Keratinocyte (primary cell): ENCODE measurements at regions not wholly inside any gene's neighbourhood (a gene's known extent, or its start where the extent isn't known, plus 50 kb on each side); places are given as distances from the start of the nearest gene placed in this dataset.

Source experiments
- EZH2 ChIP-seq: IDR thresholded peaks from one replicate; pipeline ENCODE4 v1.6.1; 2012; ENCODE audit warnings: inconsistent platforms, mild to moderate bottlenecking, low read length, moderate library complexity
- TF ChIP-seq, protein P1 (sequence below), 3 experiments: IDR thresholded peaks in 1 of 3; conservative IDR thresholded peaks in 1 of 3; optimal IDR thresholded peaks in 1 of 3; 2 replicates in 2 of 3; 3 replicates in 1 of 3; pipeline versions ENCODE3 to v1.5.1; 2011; ENCODE audit warnings: low read length in 3 of 3, mild to moderate bottlenecking in 3 of 3, moderate library complexity in 2 of 3, control low read depth in 1 of 3, inconsistent platforms in 1 of 3; ENCODE audit not compliant: insufficient read depth in 2 of 3; ENCODE audit errors: extremely low read depth in 1 of 3

- TF ChIP-seq, protein P1, sequence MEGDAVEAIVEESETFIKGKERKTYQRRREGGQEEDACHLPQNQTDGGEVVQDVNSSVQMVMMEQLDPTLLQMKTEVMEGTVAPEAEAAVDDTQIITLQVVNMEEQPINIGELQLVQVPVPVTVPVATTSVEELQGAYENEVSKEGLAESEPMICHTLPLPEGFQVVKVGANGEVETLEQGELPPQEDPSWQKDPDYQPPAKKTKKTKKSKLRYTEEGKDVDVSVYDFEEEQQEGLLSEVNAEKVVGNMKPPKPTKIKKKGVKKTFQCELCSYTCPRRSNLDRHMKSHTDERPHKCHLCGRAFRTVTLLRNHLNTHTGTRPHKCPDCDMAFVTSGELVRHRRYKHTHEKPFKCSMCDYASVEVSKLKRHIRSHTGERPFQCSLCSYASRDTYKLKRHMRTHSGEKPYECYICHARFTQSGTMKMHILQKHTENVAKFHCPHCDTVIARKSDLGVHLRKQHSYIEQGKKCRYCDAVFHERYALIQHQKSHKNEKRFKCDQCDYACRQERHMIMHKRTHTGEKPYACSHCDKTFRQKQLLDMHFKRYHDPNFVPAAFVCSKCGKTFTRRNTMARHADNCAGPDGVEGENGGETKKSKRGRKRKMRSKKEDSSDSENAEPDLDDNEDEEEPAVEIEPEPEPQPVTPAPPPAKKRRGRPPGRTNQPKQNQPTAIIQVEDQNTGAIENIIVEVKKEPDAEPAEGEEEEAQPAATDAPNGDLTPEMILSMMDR (optimal IDR thresholded peaks at IDR 0.05 in 1 of 3, IDR thresholded peaks at IDR 0.05 in 1 of 3, conservative IDR thresholded peaks at IDR 0.05 in 1 of 3; ENCODE audit: extremely low read depth in 1 of 3, insufficient read depth in 2 of 3, low read length in 3 of 3): no peak
- TF ChIP-seq EZH2: no peak
Observed at GRCh38 chr18:57209713-57210106, 62.8 kb downstream of the BOD1L2 start.
